ENCODE measurements at regions not wholly inside any gene's neighbourhood (a gene's known extent, or its start where the extent isn't known, plus 50 kb on each side); places are given as distances from the start of the nearest gene placed in this dataset.

DNA sequence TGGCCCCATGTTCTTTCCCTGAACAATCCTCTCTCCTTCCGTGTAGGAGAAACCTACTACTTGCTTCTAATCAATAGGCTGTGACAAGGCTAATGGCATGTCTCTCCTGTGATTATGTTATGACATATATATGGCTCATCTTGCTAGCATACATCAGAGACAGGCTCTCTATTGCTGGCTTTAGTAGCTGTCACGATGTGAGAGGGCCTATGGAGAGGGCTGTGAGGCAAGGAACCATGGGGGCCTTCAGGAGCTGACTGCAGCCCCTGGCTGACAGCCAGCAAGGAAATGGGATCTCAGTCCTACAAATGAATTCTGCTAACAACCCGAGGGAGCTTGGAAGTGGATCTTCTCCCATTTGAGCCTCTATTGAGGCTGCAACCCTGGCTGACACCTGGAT is 96.3 kb downstream of the EOMES start (continued):
- TF ChIP-seq, protein P1, sequence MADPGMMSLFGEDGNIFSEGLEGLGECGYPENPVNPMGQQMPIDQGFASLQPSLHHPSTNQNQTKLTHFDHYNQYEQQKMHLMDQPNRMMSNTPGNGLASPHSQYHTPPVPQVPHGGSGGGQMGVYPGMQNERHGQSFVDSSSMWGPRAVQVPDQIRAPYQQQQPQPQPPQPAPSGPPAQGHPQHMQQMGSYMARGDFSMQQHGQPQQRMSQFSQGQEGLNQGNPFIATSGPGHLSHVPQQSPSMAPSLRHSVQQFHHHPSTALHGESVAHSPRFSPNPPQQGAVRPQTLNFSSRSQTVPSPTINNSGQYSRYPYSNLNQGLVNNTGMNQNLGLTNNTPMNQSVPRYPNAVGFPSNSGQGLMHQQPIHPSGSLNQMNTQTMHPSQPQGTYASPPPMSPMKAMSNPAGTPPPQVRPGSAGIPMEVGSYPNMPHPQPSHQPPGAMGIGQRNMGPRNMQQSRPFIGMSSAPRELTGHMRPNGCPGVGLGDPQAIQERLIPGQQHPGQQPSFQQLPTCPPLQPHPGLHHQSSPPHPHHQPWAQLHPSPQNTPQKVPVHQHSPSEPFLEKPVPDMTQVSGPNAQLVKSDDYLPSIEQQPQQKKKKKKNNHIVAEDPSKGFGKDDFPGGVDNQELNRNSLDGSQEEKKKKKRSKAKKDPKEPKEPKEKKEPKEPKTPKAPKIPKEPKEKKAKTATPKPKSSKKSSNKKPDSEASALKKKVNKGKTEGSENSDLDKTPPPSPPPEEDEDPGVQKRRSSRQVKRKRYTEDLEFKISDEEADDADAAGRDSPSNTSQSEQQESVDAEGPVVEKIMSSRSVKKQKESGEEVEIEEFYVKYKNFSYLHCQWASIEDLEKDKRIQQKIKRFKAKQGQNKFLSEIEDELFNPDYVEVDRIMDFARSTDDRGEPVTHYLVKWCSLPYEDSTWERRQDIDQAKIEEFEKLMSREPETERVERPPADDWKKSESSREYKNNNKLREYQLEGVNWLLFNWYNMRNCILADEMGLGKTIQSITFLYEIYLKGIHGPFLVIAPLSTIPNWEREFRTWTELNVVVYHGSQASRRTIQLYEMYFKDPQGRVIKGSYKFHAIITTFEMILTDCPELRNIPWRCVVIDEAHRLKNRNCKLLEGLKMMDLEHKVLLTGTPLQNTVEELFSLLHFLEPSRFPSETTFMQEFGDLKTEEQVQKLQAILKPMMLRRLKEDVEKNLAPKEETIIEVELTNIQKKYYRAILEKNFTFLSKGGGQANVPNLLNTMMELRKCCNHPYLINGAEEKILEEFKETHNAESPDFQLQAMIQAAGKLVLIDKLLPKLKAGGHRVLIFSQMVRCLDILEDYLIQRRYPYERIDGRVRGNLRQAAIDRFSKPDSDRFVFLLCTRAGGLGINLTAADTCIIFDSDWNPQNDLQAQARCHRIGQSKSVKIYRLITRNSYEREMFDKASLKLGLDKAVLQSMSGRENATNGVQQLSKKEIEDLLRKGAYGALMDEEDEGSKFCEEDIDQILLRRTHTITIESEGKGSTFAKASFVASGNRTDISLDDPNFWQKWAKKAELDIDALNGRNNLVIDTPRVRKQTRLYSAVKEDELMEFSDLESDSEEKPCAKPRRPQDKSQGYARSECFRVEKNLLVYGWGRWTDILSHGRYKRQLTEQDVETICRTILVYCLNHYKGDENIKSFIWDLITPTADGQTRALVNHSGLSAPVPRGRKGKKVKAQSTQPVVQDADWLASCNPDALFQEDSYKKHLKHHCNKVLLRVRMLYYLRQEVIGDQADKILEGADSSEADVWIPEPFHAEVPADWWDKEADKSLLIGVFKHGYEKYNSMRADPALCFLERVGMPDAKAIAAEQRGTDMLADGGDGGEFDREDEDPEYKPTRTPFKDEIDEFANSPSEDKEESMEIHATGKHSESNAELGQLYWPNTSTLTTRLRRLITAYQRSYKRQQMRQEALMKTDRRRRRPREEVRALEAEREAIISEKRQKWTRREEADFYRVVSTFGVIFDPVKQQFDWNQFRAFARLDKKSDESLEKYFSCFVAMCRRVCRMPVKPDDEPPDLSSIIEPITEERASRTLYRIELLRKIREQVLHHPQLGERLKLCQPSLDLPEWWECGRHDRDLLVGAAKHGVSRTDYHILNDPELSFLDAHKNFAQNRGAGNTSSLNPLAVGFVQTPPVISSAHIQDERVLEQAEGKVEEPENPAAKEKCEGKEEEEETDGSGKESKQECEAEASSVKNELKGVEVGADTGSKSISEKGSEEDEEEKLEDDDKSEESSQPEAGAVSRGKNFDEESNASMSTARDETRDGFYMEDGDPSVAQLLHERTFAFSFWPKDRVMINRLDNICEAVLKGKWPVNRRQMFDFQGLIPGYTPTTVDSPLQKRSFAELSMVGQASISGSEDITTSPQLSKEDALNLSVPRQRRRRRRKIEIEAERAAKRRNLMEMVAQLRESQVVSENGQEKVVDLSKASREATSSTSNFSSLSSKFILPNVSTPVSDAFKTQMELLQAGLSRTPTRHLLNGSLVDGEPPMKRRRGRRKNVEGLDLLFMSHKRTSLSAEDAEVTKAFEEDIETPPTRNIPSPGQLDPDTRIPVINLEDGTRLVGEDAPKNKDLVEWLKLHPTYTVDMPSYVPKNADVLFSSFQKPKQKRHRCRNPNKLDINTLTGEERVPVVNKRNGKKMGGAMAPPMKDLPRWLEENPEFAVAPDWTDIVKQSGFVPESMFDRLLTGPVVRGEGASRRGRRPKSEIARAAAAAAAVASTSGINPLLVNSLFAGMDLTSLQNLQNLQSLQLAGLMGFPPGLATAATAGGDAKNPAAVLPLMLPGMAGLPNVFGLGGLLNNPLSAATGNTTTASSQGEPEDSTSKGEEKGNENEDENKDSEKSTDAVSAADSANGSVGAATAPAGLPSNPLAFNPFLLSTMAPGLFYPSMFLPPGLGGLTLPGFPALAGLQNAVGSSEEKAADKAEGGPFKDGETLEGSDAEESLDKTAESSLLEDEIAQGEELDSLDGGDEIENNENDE (IDR thresholded peaks at IDR 0.05; ENCODE audit: low read depth, low read length): no peak
- no peak for TF ChIP-seq BHLHE40 (IDR thresholded peaks at IDR 0.05; ENCODE audit: low read length)
- TF ChIP-seq HDGF (IDR thresholded peaks at IDR 0.05): no peak
